PFSK-1 (cell line): ENCODE measurements at regions not wholly inside any gene's neighbourhood (a gene's known extent, or its start where the extent isn't known, plus 50 kb on each side); places are given as distances from the start of the nearest gene placed in this dataset.

ENCODE experiments used
- FOXP2 ChIP-seq: optimal IDR thresholded peaks from 2 replicates; pipeline ENCODE3; 2011; ENCODE audit warnings: borderline replicate concordance, control low read depth, inconsistent platforms; ENCODE audit not compliant: insufficient read depth; ENCODE audit errors: extremely low read length, extremely low read depth
- POLR2AphosphoS5 ChIP-seq: IDR thresholded peaks from 2 replicates; pipeline ENCODE4 v1.6.1; 2012; ENCODE audit warnings: low read depth, mild to moderate bottlenecking, control low read depth, low read length, moderate library complexity
- SIN3A ChIP-seq: IDR thresholded peaks from 2 replicates; pipeline ENCODE4 v1.6.1; 2012; ENCODE audit warnings: mild to moderate bottlenecking, low read length, moderate library complexity, borderline replicate concordance; ENCODE audit not compliant: insufficient read depth
- TAF1 ChIP-seq: IDR thresholded peaks from 2 replicates; pipeline ENCODE4 v1.6.1; 2012; ENCODE audit warnings: low read length, control low read depth, borderline replicate concordance; ENCODE audit not compliant: insufficient read depth
- TF ChIP-seq, protein P1 (sequence below), 2 experiments: IDR thresholded peaks; 2 replicates each; pipeline versions ENCODE4 v1.6.1 to v1.8.0; 2011 to 2012; ENCODE audit warnings: low read depth in 2 of 2, low read length in 2 of 2, control low read depth in 1 of 2, inconsistent platforms in 1 of 2, mild to moderate bottlenecking in 1 of 2, moderate library complexity in 1 of 2; ENCODE audit not compliant: insufficient read depth in 1 of 2

DNA sequence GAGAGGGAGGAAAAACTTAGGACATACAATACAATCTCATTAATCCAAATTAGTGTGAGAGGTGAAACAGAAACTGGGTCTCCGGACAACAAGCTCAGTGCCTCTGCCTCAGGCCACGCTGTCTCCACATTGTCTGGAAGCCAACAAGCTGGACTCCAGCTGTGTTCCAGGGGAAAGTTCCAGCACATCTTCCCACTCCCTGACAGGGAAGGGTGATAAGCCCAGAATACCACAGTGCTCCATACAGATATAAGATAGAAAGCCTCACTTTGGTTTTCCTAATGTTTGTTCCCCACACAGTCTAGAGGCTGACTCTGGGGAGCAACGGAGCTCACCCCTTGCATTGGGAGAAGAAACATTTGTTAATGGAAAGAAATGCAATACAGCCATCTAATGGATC, 117.1 kb upstream of the SPTLC3 start:
- TF ChIP-seq, protein P1, sequence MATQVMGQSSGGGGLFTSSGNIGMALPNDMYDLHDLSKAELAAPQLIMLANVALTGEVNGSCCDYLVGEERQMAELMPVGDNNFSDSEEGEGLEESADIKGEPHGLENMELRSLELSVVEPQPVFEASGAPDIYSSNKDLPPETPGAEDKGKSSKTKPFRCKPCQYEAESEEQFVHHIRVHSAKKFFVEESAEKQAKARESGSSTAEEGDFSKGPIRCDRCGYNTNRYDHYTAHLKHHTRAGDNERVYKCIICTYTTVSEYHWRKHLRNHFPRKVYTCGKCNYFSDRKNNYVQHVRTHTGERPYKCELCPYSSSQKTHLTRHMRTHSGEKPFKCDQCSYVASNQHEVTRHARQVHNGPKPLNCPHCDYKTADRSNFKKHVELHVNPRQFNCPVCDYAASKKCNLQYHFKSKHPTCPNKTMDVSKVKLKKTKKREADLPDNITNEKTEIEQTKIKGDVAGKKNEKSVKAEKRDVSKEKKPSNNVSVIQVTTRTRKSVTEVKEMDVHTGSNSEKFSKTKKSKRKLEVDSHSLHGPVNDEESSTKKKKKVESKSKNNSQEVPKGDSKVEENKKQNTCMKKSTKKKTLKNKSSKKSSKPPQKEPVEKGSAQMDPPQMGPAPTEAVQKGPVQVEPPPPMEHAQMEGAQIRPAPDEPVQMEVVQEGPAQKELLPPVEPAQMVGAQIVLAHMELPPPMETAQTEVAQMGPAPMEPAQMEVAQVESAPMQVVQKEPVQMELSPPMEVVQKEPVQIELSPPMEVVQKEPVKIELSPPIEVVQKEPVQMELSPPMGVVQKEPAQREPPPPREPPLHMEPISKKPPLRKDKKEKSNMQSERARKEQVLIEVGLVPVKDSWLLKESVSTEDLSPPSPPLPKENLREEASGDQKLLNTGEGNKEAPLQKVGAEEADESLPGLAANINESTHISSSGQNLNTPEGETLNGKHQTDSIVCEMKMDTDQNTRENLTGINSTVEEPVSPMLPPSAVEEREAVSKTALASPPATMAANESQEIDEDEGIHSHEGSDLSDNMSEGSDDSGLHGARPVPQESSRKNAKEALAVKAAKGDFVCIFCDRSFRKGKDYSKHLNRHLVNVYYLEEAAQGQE (IDR thresholded peaks at IDR 0.05; ENCODE audit: insufficient read depth in 1 of 2, low read depth in 2 of 2, low read length in 2 of 2): no peak
- TF ChIP-seq FOXP2 (no peak), TAF1 (no peak), POLR2AphosphoS5 (no peak), SIN3A (no peak)

DNA sequence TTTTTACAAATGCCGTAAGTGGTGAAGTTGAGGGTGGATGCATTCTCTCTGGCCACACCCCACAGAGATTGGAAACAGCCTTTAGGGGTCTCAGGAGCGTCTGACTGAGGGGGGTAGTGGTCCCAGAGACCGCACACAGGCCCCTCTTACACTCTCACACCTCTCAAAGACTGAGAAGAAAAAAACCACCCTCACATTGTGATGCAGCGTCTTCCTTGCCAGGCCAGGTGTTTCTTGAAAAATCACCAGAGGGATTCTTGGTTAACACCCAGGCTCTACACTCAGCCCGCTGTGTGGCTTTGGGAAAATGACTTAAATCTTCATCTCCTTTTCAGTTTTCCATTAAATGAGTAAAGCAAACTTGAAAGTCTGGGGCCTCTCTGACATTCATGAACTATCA, 115.8 kb upstream of the SPTLC3 start:
- TF ChIP-seq, protein P1 (IDR thresholded peaks at IDR 0.05; ENCODE audit: insufficient read depth in 1 of 2, low read depth in 2 of 2, low read length in 2 of 2): no peak
- no peak for TF ChIP-seq POLR2AphosphoS5
- TF ChIP-seq FOXP2: no peak
- no peak for TF ChIP-seq TAF1
- no peak for TF ChIP-seq SIN3A

DNA sequence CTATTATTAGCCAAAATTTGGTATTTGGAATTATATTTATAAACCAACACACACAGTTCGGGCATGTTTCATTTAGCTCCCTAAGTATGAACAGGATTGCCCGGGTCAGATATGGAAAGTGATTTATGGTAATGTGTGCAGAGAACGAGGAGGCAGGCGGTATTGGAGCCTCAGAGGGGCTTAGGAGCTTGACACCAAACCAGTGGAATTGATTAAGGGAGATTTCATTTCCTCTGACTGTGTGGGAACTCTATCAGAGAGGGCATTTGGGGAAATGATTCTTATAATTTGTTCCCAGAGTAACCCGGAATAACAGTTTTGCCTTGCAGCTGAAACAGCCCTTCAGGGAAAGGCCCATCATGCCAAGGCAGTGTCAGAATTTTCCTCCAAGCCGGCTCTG, 115.1 kb upstream of the SPTLC3 start:
- TF ChIP-seq SIN3A (no peak), FOXP2 (no peak), POLR2AphosphoS5 (no peak), TAF1 (no peak)
- TF ChIP-seq, protein P1 (IDR thresholded peaks at IDR 0.05; ENCODE audit: insufficient read depth in 1 of 2, low read depth in 2 of 2, low read length in 2 of 2): no peak

DNA sequence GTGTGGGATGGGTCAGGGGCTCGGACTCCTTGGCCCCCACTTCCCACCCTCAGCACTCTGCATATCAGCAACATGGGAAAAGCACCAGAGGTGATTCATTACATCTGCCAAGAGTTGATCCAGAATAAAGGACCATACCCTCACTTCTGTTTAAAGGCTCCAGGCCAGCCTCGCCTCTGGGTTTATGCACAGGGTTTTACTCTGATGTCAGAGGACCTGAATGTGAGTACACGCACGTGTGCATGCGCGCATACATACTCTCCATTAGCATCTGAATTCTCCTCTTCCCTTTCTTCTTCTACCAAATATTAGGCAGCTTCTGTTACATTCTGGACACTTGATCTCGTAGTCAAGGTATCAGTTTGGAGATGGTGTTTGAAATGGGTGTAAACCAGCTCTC, 114.7 kb upstream of the SPTLC3 start:
- no peak for TF ChIP-seq TAF1
- TF ChIP-seq POLR2AphosphoS5: no peak
- no peak for TF ChIP-seq FOXP2
- TF ChIP-seq, protein P1 (IDR thresholded peaks at IDR 0.05; ENCODE audit: insufficient read depth in 1 of 2, low read depth in 2 of 2, low read length in 2 of 2): no peak
- TF ChIP-seq SIN3A: no peak

DNA sequence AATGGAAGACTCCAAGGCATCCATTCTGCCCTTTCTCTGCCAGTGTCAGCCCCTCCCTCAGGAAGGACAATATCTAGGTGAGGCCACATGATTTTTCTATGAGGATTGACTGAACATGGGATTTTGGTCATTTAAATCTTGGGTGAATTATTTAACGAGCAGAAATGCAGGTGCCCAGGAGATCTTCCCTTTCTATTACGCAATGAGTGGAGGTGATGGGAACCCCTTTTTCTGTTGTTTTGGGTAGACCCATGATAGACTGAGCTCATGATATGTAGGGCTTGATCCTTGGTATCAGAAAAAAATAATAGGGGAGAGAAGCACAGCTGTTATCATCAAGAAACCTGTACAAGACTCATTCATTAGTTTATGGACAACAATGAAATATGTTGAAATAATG, 112.6 kb upstream of the SPTLC3 start:
- TF ChIP-seq, protein P1 (IDR thresholded peaks at IDR 0.05; ENCODE audit: insufficient read depth in 1 of 2, low read depth in 2 of 2, low read length in 2 of 2): no peak
- TF ChIP-seq SIN3A (no peak), POLR2AphosphoS5 (no peak), FOXP2 (no peak), TAF1 (no peak)
